IMR-90 (cell line): ENCODE measurements at regions not wholly inside any gene's neighbourhood (a gene's known extent, or its start where the extent isn't known, plus 50 kb on each side); places are given as distances from the start of the nearest gene placed in this dataset.

Source experiments
- ATAC-seq: fragments of 200-7000 bp; cut with Tn5 transposase; 2 replicates; pipeline ENCODE4 v1.9.1; 2020; ENCODE audit warnings: low read depth, mild to moderate bottlenecking, moderate library complexity
- BruUV-seq: library from RNA; stranded (reverse); fragments of 400-500 nt; replicated peaks from 2 replicates; lab custom pipeline; 2021; lab: Mats Ljungman, UMichigan
- CTCF ChIA-PET: fragments of 300-600 bp; formaldehyde crosslinking; extraction: SDS; loops from one replicate; lab custom pipeline; 2021; ENCODE audit warnings: antibody characterized with exemption; lab: Yijun Ruan, JAX
- POLR2A ChIA-PET: fragments of 300-600 bp; sonication (Branson Sonifier 250); formaldehyde crosslinking; loops from one replicate; lab custom pipeline; 2022; ENCODE audit warnings: antibody characterized with exemption; ENCODE audit not compliant: unreplicated experiment; lab: Charles Lee
- DNase-seq: peaks from one replicate; pipeline ENCODE4 v3.0.0; 2013
- H2AFZ ChIP-seq: replicated peaks from 2 replicates; pipeline ENCODE3; 2013; ENCODE audit warnings: low read length, mild to moderate bottlenecking; ENCODE audit not compliant: poor library complexity
- H2AK5ac ChIP-seq: 2 replicates; pipeline ENCODE4 v1.6.1; 2013; ENCODE audit warnings: low read depth, low read length, inconsistent platforms
- H2AK9ac ChIP-seq: replicated peaks from 2 replicates; pipeline ENCODE3; 2013; ENCODE audit warnings: mild to moderate bottlenecking, low read depth, low read length, moderate library complexity; ENCODE audit not compliant: poor library complexity
- H2BK120ac ChIP-seq: 2 replicates; pipeline ENCODE4 v1.6.1; 2013; ENCODE audit warnings: low read depth, low read length, inconsistent platforms
- H2BK15ac ChIP-seq: 3 replicates; pipeline ENCODE4 v1.6.1; 2013; ENCODE audit warnings: low read depth, low read length, inconsistent platforms
- H2BK20ac ChIP-seq: 2 replicates; pipeline ENCODE4 v1.6.1; 2013; ENCODE audit warnings: low read depth, mild to moderate bottlenecking, inconsistent platforms, low read length, moderate library complexity
- H2BK5ac ChIP-seq: 2 replicates; pipeline ENCODE4 v1.6.1; 2013; ENCODE audit warnings: mild to moderate bottlenecking, low read depth, low read length, inconsistent platforms; ENCODE audit not compliant: poor library complexity, severe bottlenecking
- H3K14ac ChIP-seq: replicated peaks from 2 replicates; pipeline ENCODE4 v1.6.1; 2013; ENCODE audit warnings: low read depth, low read length, inconsistent platforms
- H3K18ac ChIP-seq: 2 replicates; pipeline ENCODE4 v1.6.1; 2013; ENCODE audit warnings: low read depth, low read length, control low read depth
- H3K23ac ChIP-seq: 2 replicates; pipeline ENCODE4 v1.6.1; 2013; ENCODE audit warnings: low read depth, low read length, inconsistent platforms
- H3K27ac ChIP-seq: 2 replicates; pipeline ENCODE4 v1.5.1; 2013; ENCODE audit warnings: mild to moderate bottlenecking, control low read depth, low read length; ENCODE audit not compliant: insufficient read depth
- H3K27me3 ChIP-seq: 2 replicates; pipeline ENCODE4 v1.6.1; 2013; ENCODE audit warnings: low read length; ENCODE audit not compliant: control insufficient read depth, insufficient read depth
- H3K36me3 ChIP-seq: 2 replicates; pipeline ENCODE4 v1.6.1; 2013; ENCODE audit warnings: low read length, mixed read lengths; ENCODE audit not compliant: control insufficient read depth, insufficient read depth
- H3K4ac ChIP-seq: 2 replicates; pipeline ENCODE4 v1.6.1; 2013; ENCODE audit warnings: low read depth, low read length, inconsistent platforms
- H3K4me1 ChIP-seq: 2 replicates; pipeline ENCODE4 v1.6.1; 2013; ENCODE audit warnings: low read length, mixed read lengths; ENCODE audit not compliant: control insufficient read depth, insufficient read depth
- H3K4me2 ChIP-seq: 2 replicates; pipeline ENCODE4 v1.6.1; 2013; ENCODE audit warnings: low read depth, mild to moderate bottlenecking, control low read depth, low read length, moderate library complexity
- H3K4me3 ChIP-seq: 2 replicates; pipeline ENCODE4 v1.5.1; 2013; ENCODE audit warnings: low read depth, mild to moderate bottlenecking, control low read depth, low read length, moderate library complexity; ENCODE audit not compliant: insufficient read depth
- H3K56ac ChIP-seq: 2 replicates; pipeline ENCODE4 v1.6.1; 2013; ENCODE audit warnings: low read length, inconsistent platforms; ENCODE audit not compliant: insufficient read depth; ENCODE audit errors: extremely low read depth
- H3K79me1 ChIP-seq, 2 experiments: 2 replicates each; pipeline ENCODE4 v1.6.1; 2013; ENCODE audit warnings: low read length in 2 of 2, inconsistent platforms in 1 of 2, low read depth in 1 of 2
- H3K9ac ChIP-seq: 2 replicates; pipeline ENCODE4 v1.6.1; 2013; ENCODE audit warnings: low read depth, low read length, control low read depth
- H3K9me1 ChIP-seq: 2 replicates; pipeline ENCODE4 v1.6.1; 2013; ENCODE audit warnings: low read length, inconsistent platforms; ENCODE audit not compliant: insufficient read depth
- H3K9me3 ChIP-seq: 2 replicates; pipeline ENCODE4 v1.6.1; 2013; ENCODE audit warnings: low read length; ENCODE audit not compliant: control insufficient read depth, insufficient read depth
- H4K20me1 ChIP-seq: 2 replicates; pipeline ENCODE4 v1.6.1; 2013; ENCODE audit warnings: low read length, inconsistent platforms; ENCODE audit not compliant: insufficient read depth
- H4K5ac ChIP-seq: 2 replicates; pipeline ENCODE4 v1.6.1; 2013; ENCODE audit warnings: mild to moderate bottlenecking, low read depth, low read length, control low read depth
- H4K8ac ChIP-seq, 2 experiments: 2 replicates each; pipeline ENCODE4 v1.6.1; 2013; ENCODE audit warnings: low read depth in 2 of 2, low read length in 2 of 2, control low read depth in 1 of 2, inconsistent platforms in 1 of 2
- H4K91ac ChIP-seq: 2 replicates; pipeline ENCODE4 v1.6.1; 2013; ENCODE audit warnings: low read depth, low read length, inconsistent platforms; ENCODE audit not compliant: insufficient read depth
- BHLHE40 ChIP-seq: fragments of 150-350 bp; IDR thresholded peaks from 2 replicates; pipeline ENCODE4 v1.6.1; 2016; ENCODE audit warnings: mild to moderate bottlenecking, low read depth, low read length
- FOS ChIP-seq: fragments of 150-350 bp; IDR thresholded peaks from 2 replicates; pipeline ENCODE4 v1.6.1; 2016; ENCODE audit warnings: low read depth, low read length
- MAFK ChIP-seq: IDR thresholded peaks from 2 replicates; pipeline ENCODE4 v1.6.1; 2012; ENCODE audit warnings: low read depth, low read length, improper control_type of control experiment
- MAZ ChIP-seq: IDR thresholded peaks from 2 replicates; pipeline ENCODE4 v1.6.1; 2012; ENCODE audit warnings: low read depth, mild to moderate bottlenecking, low read length, improper control_type of control experiment, moderate library complexity, borderline replicate concordance
- POLR2A ChIP-seq: IDR thresholded peaks from 2 replicates; pipeline ENCODE4 v1.6.1; 2012; ENCODE audit warnings: mild to moderate bottlenecking, low read depth, low read length
- RCOR1 ChIP-seq: IDR thresholded peaks from 2 replicates; pipeline ENCODE4 v1.6.1; 2012; ENCODE audit warnings: mild to moderate bottlenecking, low read length, improper control_type of control experiment; ENCODE audit not compliant: insufficient replicate concordance
- RFX5 ChIP-seq: IDR thresholded peaks from 2 replicates; pipeline ENCODE4 v1.8.0; 2012; ENCODE audit warnings: low read depth, mild to moderate bottlenecking, low read length, moderate library complexity
- SMC3 ChIP-seq: fragments of 150-350 bp; IDR thresholded peaks from 2 replicates; pipeline ENCODE4 v1.6.1; 2016; ENCODE audit warnings: low read depth, mild to moderate bottlenecking, antibody characterized with exemption, low read length, moderate library complexity
- USF2 ChIP-seq: fragments of 150-350 bp; IDR thresholded peaks from 2 replicates; pipeline ENCODE4 v1.6.1; 2017; ENCODE audit warnings: mild to moderate bottlenecking, antibody characterized with exemption, low read length, low read depth
- WGBS, 2 experiments: methylation state at CpG; one replicate each; pipeline versions ENCODE4 v1.1.5 to v1.1.7; 2013; ENCODE audit warnings: missing lambda C conversion rate in 2 of 2; ENCODE audit not compliant: insufficient read length in 1 of 2; ENCODE audit errors: extremely low coverage in 2 of 2; 5-methylcytosine and 5-hydroxymethylcytosine counted together
- dilution Hi-C: fragments of 300-500 bp; cut with HindIII; formaldehyde crosslinking; loops from one replicate; pipeline ENCODE4 v1.14.3; 2018; ENCODE audit warnings: low sequenced_read_pairs; ENCODE audit not compliant: unreplicated experiment
- in situ Hi-C: fragments of 300-500 bp; cut with MboI; formaldehyde crosslinking; loops from 3 replicates; pipeline ENCODE4 v1.14.3; 2019; ENCODE audit warnings: low sequenced_read_pairs, inconsistent platforms, mixed read lengths
- intact Hi-C: fragments of 100-400 bp; cut with micrococcal nuclease; formaldehyde crosslinking; loops from 2 replicates; pipeline ENCODE4 v1.10.0; 2022
- TF ChIP-seq, protein P1 (sequence below): conservative IDR thresholded peaks from 2 replicates; pipeline ENCODE4 v1.5.1; 2012; ENCODE audit warnings: mild to moderate bottlenecking, low read depth, low read length, improper control_type of control experiment
- TF ChIP-seq, protein P2 (sequence below): fragments of 150-350 bp; IDR thresholded peaks from 2 replicates; pipeline ENCODE4 v1.6.1; 2016; ENCODE audit warnings: low read depth, mild to moderate bottlenecking, low read length, moderate library complexity, borderline replicate concordance

GRCh38 chr3:191695131-191695814, 234.3 kb downstream of the PYDC2 start:
- POLR2A ChIA-PET: no interaction called here
- intact Hi-C loops: no loop called here

More at GRCh38 chr3:191695131-191695814, 234.3 kb downstream of the PYDC2 start:
- Histone ChIP-seq H2BK15ac (no peak overlapping the region), H3K79me1 (no peaks in the 10 kb centered on the region), H3K56ac (no peak overlapping the region), H3K9ac (no peak overlapping the region), H3K27ac (no peak overlapping the region), H4K91ac (no peak overlapping the region), H3K23ac (no peak overlapping the region), H3K36me3 (no peaks in the 10 kb centered on the region), H2BK5ac (no peak overlapping the region), H3K9me1 (no peaks in the 10 kb centered on the region), H2BK20ac (no peak overlapping the region), H3K9me3 (peaks cover 10% of the 10 kb centered on the region), H4K5ac (no peak overlapping the region), H4K8ac (no peak overlapping the region), H2AK9ac (no peak overlapping the region), H3K27me3 (no peaks in the 10 kb centered on the region), H2BK120ac (no peak overlapping the region), H3K4me3 (no peak overlapping the region), H3K4ac (no peak overlapping the region), H3K14ac (no peak overlapping the region), H3K4me1 (no peaks in the 10 kb centered on the region), H2AFZ (no peak overlapping the region), H3K18ac (no peak overlapping the region), H3K4me2 (no peak overlapping the region), H4K20me1 (no peaks in the 10 kb centered on the region), H2AK5ac (no peak overlapping the region)
- no TSS peak for BruUV-seq
- WGBS, 2 experiments: no CpG with 5 or more reads among the region's 7 CpGs
- ATAC-seq (no peak), DNase-seq (no peak)
- TF ChIP-seq, protein P1, sequence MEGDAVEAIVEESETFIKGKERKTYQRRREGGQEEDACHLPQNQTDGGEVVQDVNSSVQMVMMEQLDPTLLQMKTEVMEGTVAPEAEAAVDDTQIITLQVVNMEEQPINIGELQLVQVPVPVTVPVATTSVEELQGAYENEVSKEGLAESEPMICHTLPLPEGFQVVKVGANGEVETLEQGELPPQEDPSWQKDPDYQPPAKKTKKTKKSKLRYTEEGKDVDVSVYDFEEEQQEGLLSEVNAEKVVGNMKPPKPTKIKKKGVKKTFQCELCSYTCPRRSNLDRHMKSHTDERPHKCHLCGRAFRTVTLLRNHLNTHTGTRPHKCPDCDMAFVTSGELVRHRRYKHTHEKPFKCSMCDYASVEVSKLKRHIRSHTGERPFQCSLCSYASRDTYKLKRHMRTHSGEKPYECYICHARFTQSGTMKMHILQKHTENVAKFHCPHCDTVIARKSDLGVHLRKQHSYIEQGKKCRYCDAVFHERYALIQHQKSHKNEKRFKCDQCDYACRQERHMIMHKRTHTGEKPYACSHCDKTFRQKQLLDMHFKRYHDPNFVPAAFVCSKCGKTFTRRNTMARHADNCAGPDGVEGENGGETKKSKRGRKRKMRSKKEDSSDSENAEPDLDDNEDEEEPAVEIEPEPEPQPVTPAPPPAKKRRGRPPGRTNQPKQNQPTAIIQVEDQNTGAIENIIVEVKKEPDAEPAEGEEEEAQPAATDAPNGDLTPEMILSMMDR: no peak
- TF ChIP-seq RFX5: no peak
- no peak for TF ChIP-seq BHLHE40
- no peak for TF ChIP-seq USF2
- no peak for TF ChIP-seq POLR2A
- no peak for TF ChIP-seq MAZ
- TF ChIP-seq, protein P2, sequence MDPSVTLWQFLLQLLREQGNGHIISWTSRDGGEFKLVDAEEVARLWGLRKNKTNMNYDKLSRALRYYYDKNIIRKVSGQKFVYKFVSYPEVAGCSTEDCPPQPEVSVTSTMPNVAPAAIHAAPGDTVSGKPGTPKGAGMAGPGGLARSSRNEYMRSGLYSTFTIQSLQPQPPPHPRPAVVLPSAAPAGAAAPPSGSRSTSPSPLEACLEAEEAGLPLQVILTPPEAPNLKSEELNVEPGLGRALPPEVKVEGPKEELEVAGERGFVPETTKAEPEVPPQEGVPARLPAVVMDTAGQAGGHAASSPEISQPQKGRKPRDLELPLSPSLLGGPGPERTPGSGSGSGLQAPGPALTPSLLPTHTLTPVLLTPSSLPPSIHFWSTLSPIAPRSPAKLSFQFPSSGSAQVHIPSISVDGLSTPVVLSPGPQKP: no peak
- TF ChIP-seq MAFK: no peak
- no peak for TF ChIP-seq RCOR1
- TF ChIP-seq FOS: no peak
- no peak for TF ChIP-seq SMC3
- dilution Hi-C loops (no loop called here), in situ Hi-C loops (no loop called here)
- CTCF ChIA-PET: no interaction called here
